ENCODE measurements at regions not wholly inside any gene's neighbourhood (a gene's known extent, or its start where the extent isn't known, plus 50 kb on each side); places are given as distances from the start of the nearest gene placed in this dataset.

DNA sequence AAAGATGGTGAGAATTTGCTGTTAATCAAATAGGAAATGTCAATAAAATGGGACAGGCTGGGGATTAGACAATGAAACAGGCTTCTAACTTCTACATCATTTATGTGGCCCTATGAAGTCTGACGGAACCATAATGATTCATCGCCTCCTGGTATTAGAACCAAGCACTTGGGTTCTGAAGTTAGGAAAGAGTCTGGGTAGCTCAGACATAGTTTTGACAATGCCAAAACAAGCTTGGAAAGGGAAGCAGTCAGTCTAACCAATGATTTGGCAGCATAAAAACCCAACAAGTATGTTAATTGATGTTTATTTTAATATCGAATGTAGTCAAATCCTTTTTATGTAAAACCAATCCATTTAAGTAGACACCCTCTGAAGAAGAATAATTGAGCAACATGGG is 160.8 kb upstream of the RSPO3 start:
- H3K4me1 Mint-ChIP-seq, result no peaks in the 10 kb centered on the region
- no peaks in the 10 kb centered on the region for H3K27me3 ChIP-seq (ENCODE audit: insufficient read depth)
- H3K4me2 ChIP-seq, result no peak overlapping the region
- no peak overlapping the region for H3K27ac ChIP-seq (ENCODE audit: low read depth)
- TF ChIP-seq NANOG (IDR thresholded peaks at IDR 0.05; ENCODE audit: borderline replicate concordance), result no peak
- no peaks in the 10 kb centered on the region for H3K9me2 ChIP-seq (ENCODE audit: insufficient read depth)
- no peaks in the 10 kb centered on the region for H3K27me3 Mint-ChIP-seq (ENCODE audit: insufficient read depth, low read depth, poor library complexity)
- no peaks in the 10 kb centered on the region for H3K79me2 ChIP-seq (replicated peaks; ENCODE audit: insufficient read depth)
- no peak for ATAC-seq
- H3K36me3 ChIP-seq (ENCODE audit: insufficient read depth), result no peaks in the 10 kb centered on the region
- no peaks in the 10 kb centered on the region for H3K4me1 ChIP-seq (ENCODE audit: insufficient read depth)
- H3K27ac Mint-ChIP-seq, result no peak overlapping the region
- H2AFZ ChIP-seq, result no peak overlapping the region
- H3F3A ChIP-seq (replicated peaks; ENCODE audit: low read depth), result no peaks in the 10 kb centered on the region
- no peak for DNase-seq (ENCODE audit: low spot score)
- H4K20me1 ChIP-seq (replicated peaks; ENCODE audit: insufficient read depth), result no peaks in the 10 kb centered on the region
- no peak overlapping the region for H3K4me3 Mint-ChIP-seq
- H3K36me3 Mint-ChIP-seq (ENCODE audit: low read depth), result no peaks in the 10 kb centered on the region
- H3K4me3 ChIP-seq, result no peak overlapping the region
- no peaks in the 10 kb centered on the region for H3K9me3 Mint-ChIP-seq

DNA sequence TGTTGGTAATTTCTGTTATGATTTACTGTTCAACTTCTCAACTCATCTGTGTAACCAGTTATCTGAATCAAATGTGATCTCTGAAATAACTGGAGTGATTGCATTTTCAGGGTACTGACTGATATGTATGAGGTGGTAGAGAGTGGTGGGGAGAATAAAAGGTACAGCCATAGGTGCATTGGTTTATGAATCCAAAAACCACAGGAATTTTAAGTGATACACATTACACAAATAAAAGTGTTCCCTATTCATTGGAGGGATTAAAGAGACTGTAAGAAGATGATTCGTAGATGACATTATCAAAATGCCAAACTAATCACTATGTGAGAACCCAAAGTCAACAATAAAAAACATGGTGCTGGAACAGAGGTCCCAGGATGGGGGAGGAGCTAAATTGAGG is 158.7 kb upstream of the RSPO3 start:
- Histone ChIP-seq H3K4me1 (ENCODE audit: insufficient read depth) (peaks cover 8% of the 10 kb centered on the region), H3K79me2 (replicated peaks; ENCODE audit: insufficient read depth) (no peaks in the 10 kb centered on the region), H2AFZ (no peak overlapping the region), H3F3A (replicated peaks; ENCODE audit: low read depth) (no peaks in the 10 kb centered on the region), H3K4me3 (no peak overlapping the region), H3K9me2 (ENCODE audit: insufficient read depth) (no peaks in the 10 kb centered on the region), H4K20me1 (replicated peaks; ENCODE audit: insufficient read depth) (no peaks in the 10 kb centered on the region), H3K27me3 (ENCODE audit: insufficient read depth) (no peaks in the 10 kb centered on the region), H3K4me2 (no peak overlapping the region), H3K36me3 (ENCODE audit: insufficient read depth) (no peaks in the 10 kb centered on the region), H3K27ac (ENCODE audit: low read depth) (no peak overlapping the region)
- no peaks in the 10 kb centered on the region for H3K36me3 Mint-ChIP-seq (ENCODE audit: low read depth)
- no peak overlapping the region for H3K27ac Mint-ChIP-seq
- DNase-seq (ENCODE audit: low spot score) (no peak), ATAC-seq (no peak)
- no peaks in the 10 kb centered on the region for H3K27me3 Mint-ChIP-seq (ENCODE audit: insufficient read depth, low read depth, poor library complexity)
- TF ChIP-seq JUNB (IDR thresholded peaks at IDR 0.05; ENCODE audit: unreplicated experiment) (no peak), POLR2AphosphoS5 (IDR thresholded peaks at IDR 0.05; ENCODE audit: low read depth) (no peak), ZNF331 (CRISPR knock-in tag; IDR thresholded peaks at IDR 0.05; ENCODE audit: low read depth) (no peak), REST (IDR thresholded peaks at IDR 0.05; ENCODE audit: unreplicated experiment) (no peak), EZH2 (IDR thresholded peaks at IDR 0.05; ENCODE audit: low read depth, unreplicated experiment) (no peak), EZH2phosphoT487 (IDR thresholded peaks at IDR 0.05; ENCODE audit: unreplicated experiment) (no peak), STAT1 (IDR thresholded peaks at IDR 0.05; ENCODE audit: unreplicated experiment) (no peak), CTCF (conservative IDR thresholded peaks at IDR 0.05; ENCODE audit: low read depth in 2 of 2) (no peak)
- TF ChIP-seq, protein P1, sequence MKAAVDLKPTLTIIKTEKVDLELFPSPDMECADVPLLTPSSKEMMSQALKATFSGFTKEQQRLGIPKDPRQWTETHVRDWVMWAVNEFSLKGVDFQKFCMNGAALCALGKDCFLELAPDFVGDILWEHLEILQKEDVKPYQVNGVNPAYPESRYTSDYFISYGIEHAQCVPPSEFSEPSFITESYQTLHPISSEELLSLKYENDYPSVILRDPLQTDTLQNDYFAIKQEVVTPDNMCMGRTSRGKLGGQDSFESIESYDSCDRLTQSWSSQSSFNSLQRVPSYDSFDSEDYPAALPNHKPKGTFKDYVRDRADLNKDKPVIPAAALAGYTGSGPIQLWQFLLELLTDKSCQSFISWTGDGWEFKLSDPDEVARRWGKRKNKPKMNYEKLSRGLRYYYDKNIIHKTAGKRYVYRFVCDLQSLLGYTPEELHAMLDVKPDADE (IDR thresholded peaks at IDR 0.05), result no peak
- no peaks in the 10 kb centered on the region for H3K9me3 Mint-ChIP-seq
- H3K4me1 Mint-ChIP-seq, result peaks cover 7% of the 10 kb centered on the region
- no peak overlapping the region for H3K4me3 Mint-ChIP-seq
